ENCODE measurements at regions not wholly inside any gene's neighbourhood (a gene's known extent, or its start where the extent isn't known, plus 50 kb on each side); places are given as distances from the start of the nearest gene placed in this dataset.

GRCh38 chrX:42128020-42128419 is 204.7 kb upstream of the CASK start:
- TF ChIP-seq CTCF (IDR thresholded peaks at IDR 0.05 in 4 of 5, conservative IDR thresholded peaks at IDR 0.05 in 1 of 5) (no peak), POLR2A (IDR thresholded peaks at IDR 0.05) (no peak)
